T-helper 17 cell (primary cell): ENCODE measurements at regions not wholly inside any gene's neighbourhood (a gene's known extent, or its start where the extent isn't known, plus 50 kb on each side); places are given as distances from the start of the nearest gene placed in this dataset.

Experiments
- ATAC-seq: fragments of 150-1000 bp; cut with Tn5 transposase; 2 replicates; pipeline ENCODE4 v1.10.0; 2021; ENCODE audit warnings: mild to moderate bottlenecking, moderate library complexity
- DNase-seq, 3 donors: peaks; one replicate each; pipeline versions ENCODE4 v3.0.0 to v3.0.0-alpha.2; 2020 to 2021
- H3K9me3 ChIP-seq: one replicate; pipeline ENCODE4 v1.7.0; 2013; ENCODE audit warnings: low read length, mild to moderate bottlenecking; ENCODE audit not compliant: control insufficient read depth, poor library complexity, severe bottlenecking
- H3K27ac Mint-ChIP-seq: one replicate; pipeline ENCODE4 v1.8.0; 2022; ENCODE audit warnings: mild to moderate bottlenecking, moderate library complexity, mixed read lengths
- H3K27me3 Mint-ChIP-seq: one replicate; pipeline ENCODE4 v1.8.0; 2022; ENCODE audit warnings: mixed read lengths
- H3K36me3 Mint-ChIP-seq: one replicate; pipeline ENCODE4 v1.8.0; 2022; ENCODE audit warnings: low read depth, mixed read lengths
- H3K4me1 Mint-ChIP-seq: one replicate; pipeline ENCODE4 v1.8.0; 2022; ENCODE audit warnings: mild to moderate bottlenecking, mixed read lengths
- H3K4me3 Mint-ChIP-seq: one replicate; pipeline ENCODE4 v1.8.0; 2022; ENCODE audit warnings: mild to moderate bottlenecking, moderate library complexity, mixed read lengths

DNA sequence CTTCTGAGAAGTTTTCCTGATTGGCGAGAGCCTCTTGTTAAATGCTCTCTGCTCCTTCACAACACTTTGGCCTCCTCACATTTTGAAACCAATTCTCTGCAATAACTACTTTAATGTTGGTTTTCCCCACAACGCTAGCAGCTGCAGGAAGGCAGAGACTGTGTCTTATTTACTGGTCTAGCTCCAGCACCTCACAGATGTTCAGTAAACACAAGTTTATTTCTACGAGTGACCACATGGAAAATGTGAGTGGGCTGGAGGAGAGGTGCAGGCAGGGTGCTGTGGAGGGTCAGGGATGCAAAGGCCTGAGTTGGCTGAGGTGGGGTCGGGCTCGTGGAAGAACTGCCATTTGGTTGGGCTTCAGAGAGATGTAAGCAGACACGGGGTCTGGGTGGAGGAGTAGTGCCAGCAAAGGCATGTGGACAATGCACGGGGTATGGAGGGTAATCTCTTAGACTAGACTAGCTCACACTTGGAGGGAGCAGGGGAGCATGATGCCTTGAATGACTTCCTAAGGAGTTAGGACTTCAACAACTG, 117.4 kb upstream of the RTL1 start:
- H3K9me3 ChIP-seq = no peaks in the 10 kb centered on the region
- H3K36me3 Mint-ChIP-seq = peaks cover 3% of the 10 kb centered on the region
- ATAC-seq = no peak
- H3K27ac Mint-ChIP-seq = no peak overlapping the region
- H3K27me3 Mint-ChIP-seq = peaks cover 33% of the 10 kb centered on the region
- no peak for DNase-seq
- no peak overlapping the region for H3K4me3 Mint-ChIP-seq
- H3K4me1 Mint-ChIP-seq = no peaks in the 10 kb centered on the region

- no peaks in the 10 kb centered on the region for H3K4me1 Mint-ChIP-seq
- no peak overlapping the region for H3K4me3 Mint-ChIP-seq
- H3K27me3 Mint-ChIP-seq = peaks cover 28% of the 10 kb centered on the region
- H3K36me3 Mint-ChIP-seq = peaks cover 3% of the 10 kb centered on the region
- no peak for DNase-seq
- ATAC-seq = no peak
- no peak overlapping the region for H3K27ac Mint-ChIP-seq
- no peaks in the 10 kb centered on the region for H3K9me3 ChIP-seq
Observed at GRCh38 chr14:101022121-101022520, 118.6 kb upstream of the RTL1 start.

DNA sequence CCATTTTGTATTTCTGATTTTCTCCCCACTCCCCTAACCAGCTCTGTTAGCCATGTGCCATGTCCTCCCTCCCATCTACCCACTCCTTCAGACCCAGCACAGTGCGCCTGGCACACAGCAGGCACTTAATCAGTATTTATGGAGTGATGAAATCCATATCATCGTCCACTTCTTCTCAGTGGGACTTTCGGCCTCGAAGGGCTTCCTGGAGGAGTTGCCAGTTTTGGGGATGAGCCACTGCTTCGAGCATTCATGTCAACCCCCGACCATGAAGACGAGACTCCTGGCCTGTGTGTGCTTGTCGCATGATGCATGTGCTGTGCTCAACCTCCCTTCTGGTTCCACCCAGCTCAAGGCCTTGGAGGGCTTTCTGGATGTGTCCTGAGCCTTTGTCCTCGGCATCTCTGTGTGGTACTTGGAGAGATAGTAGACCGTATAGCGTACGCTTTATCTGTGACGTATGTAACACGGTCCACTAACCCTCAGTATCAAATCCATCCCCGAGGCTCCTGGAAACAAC, 119.5 kb upstream of the RTL1 start:
- Mint-ChIP-seq H3K4me3 (no peak overlapping the region), H3K36me3 (peaks cover 3% of the 10 kb centered on the region), H3K27me3 (peaks cover 25% of the 10 kb centered on the region), H3K27ac (no peak overlapping the region), H3K4me1 (no peaks in the 10 kb centered on the region)
- DNase-seq = no peak
- no peak for ATAC-seq
- no peaks in the 10 kb centered on the region for H3K9me3 ChIP-seq

- no peak for ATAC-seq
- DNase-seq = no peak
- peaks cover 3% of the 10 kb centered on the region for H3K36me3 Mint-ChIP-seq
- no peaks in the 10 kb centered on the region for H3K4me1 Mint-ChIP-seq
- H3K4me3 Mint-ChIP-seq = no peak overlapping the region
- H3K27me3 Mint-ChIP-seq = peaks cover 15% of the 10 kb centered on the region
- no peaks in the 10 kb centered on the region for H3K9me3 ChIP-seq
- H3K27ac Mint-ChIP-seq = no peak overlapping the region
Observed at GRCh38 chr14:101024686-101025085, 121.2 kb upstream of the RTL1 start.

DNA sequence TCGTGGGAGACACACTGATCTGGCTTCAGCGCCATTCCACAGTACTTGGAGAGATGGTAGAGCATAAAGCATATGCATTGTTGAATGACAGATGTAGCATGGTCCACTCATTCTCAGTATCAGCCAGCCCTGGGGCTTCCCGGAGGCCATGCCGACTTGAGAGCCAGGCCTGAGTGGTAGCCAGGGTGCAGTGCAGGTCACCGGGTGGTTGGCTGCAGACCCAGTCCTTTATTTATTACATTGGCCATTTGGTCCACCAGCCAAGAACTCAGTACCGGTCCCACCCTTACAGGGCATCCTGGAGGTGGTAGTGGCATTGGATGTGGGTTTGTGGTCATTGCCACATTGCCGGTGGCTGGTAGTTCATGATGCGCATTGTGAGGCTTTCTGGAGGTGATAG, 121.6 kb upstream of the RTL1 start:
- peaks cover 15% of the 10 kb centered on the region for H3K27me3 Mint-ChIP-seq
- peaks cover 3% of the 10 kb centered on the region for H3K36me3 Mint-ChIP-seq
- H3K4me1 Mint-ChIP-seq = no peaks in the 10 kb centered on the region
- H3K9me3 ChIP-seq = no peaks in the 10 kb centered on the region
- no peak overlapping the region for H3K4me3 Mint-ChIP-seq
- no peak for ATAC-seq
- no peak overlapping the region for H3K27ac Mint-ChIP-seq
- no peak for DNase-seq

DNA sequence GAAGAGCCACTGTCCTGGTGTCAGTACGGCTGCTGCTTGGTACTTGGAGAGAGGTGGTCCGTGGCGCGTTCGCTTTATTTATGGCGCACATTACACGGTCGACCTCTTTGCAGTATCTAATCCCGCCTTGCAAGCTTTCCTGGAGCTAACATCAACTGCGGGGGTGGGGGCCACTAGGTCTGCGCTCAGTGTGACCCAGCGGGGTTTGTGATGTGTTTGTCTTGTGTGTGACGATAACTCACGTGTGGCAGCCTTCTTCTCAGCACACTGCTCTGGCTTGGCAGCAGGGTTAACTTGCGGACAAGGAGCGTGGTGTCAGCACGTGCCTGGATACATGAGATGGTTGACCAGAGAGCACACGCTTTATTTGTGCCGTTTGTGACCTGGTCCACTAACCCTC, 122.2 kb upstream of the RTL1 start:
- no peaks in the 10 kb centered on the region for H3K4me1 Mint-ChIP-seq
- no peak overlapping the region for H3K27ac Mint-ChIP-seq
- no peak for DNase-seq
- no peak overlapping the region for H3K4me3 Mint-ChIP-seq
- no peak for ATAC-seq
- peaks cover 15% of the 10 kb centered on the region for H3K27me3 Mint-ChIP-seq
- no peaks in the 10 kb centered on the region for H3K36me3 Mint-ChIP-seq
- no peaks in the 10 kb centered on the region for H3K9me3 ChIP-seq

DNA sequence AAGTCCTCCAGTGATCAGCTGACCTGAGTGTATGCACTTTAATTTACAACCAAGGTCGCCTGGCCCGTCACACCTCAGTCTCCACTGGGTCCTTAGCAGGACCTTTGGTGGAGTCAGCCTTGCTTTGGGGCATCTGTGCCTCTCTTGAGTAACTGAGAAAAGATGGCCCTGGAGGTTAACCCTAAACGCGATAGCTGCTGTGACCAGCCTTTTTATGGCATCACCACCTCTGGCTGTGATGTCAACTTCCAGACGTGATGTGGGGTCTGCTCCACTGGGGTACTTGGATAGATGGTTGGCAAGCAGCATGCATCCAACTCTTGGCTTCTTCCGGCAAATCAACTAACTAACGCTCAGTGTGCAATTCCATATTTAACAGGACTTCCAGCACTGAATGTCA, 122.8 kb upstream of the RTL1 start:
- Mint-ChIP-seq H3K27ac (no peak overlapping the region), H3K27me3 (peaks cover 15% of the 10 kb centered on the region), H3K4me1 (no peaks in the 10 kb centered on the region), H3K4me3 (no peak overlapping the region), H3K36me3 (no peaks in the 10 kb centered on the region)
- no peak for ATAC-seq
- DNase-seq = no peak
- H3K9me3 ChIP-seq = no peaks in the 10 kb centered on the region

DNA sequence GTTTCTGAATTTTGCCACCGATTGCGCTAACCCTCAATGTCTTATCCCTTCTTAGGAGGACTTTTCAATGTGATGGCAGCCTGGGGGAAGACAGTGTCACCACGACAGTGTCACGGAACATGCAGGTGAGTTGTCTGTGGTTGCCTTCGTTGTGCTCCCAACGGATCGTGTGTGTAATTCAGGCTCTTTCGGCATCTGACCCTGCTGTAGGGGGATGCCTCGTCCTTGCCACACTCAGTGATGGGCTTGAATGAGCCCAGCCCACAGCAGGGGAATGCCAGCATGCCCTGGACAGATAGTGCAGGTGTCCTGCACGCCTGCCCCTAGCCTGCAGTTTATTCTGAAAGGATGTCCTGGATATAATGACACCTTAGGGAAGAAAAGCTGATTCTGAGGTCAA, 123.8 kb upstream of the RTL1 start:
- DNase-seq (no peak), ATAC-seq (no peak)
- H3K4me1 Mint-ChIP-seq = no peaks in the 10 kb centered on the region
- no peak overlapping the region for H3K27ac Mint-ChIP-seq
- no peak overlapping the region for H3K4me3 Mint-ChIP-seq
- H3K9me3 ChIP-seq = no peaks in the 10 kb centered on the region
- peaks cover 10% of the 10 kb centered on the region for H3K27me3 Mint-ChIP-seq
- H3K36me3 Mint-ChIP-seq = no peaks in the 10 kb centered on the region

DNA sequence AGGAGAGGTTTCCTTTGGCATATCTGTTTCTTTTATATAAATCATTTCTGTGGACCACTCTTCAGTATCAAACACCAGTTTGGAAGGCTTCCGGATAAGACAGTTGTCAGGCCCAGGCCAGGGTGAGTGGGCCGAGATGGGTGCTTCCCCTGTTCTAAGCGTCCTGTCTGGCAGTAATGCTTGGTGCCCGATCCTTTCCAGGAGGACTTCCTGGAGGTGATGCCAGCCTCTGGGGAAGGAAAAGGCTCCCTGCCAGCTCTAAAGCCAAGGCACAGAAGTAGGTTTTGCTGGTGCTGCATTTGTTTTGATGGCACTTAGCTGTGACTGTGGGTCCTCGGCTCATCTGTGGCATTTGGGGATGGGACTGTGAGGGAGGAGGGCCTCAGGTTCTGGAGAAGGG, 124.4 kb upstream of the RTL1 start:
- Mint-ChIP-seq H3K4me3 (no peak overlapping the region), H3K4me1 (no peaks in the 10 kb centered on the region), H3K27ac (no peak overlapping the region), H3K27me3 (peaks cover 7% of the 10 kb centered on the region), H3K36me3 (no peaks in the 10 kb centered on the region)
- ATAC-seq (no peak), DNase-seq (no peak)
- H3K9me3 ChIP-seq = no peaks in the 10 kb centered on the region

- no peak overlapping the region for H3K27ac Mint-ChIP-seq
- no peaks in the 10 kb centered on the region for H3K4me1 Mint-ChIP-seq
- no peaks in the 10 kb centered on the region for H3K9me3 ChIP-seq
- peaks cover 16% of the 10 kb centered on the region for H3K27me3 Mint-ChIP-seq
- ATAC-seq (no peak), DNase-seq (no peak)
- H3K36me3 Mint-ChIP-seq = no peaks in the 10 kb centered on the region
- no peak overlapping the region for H3K4me3 Mint-ChIP-seq
Observed at GRCh38 chr14:101028971-101029667, 125.6 kb upstream of the RTL1 start.

DNA sequence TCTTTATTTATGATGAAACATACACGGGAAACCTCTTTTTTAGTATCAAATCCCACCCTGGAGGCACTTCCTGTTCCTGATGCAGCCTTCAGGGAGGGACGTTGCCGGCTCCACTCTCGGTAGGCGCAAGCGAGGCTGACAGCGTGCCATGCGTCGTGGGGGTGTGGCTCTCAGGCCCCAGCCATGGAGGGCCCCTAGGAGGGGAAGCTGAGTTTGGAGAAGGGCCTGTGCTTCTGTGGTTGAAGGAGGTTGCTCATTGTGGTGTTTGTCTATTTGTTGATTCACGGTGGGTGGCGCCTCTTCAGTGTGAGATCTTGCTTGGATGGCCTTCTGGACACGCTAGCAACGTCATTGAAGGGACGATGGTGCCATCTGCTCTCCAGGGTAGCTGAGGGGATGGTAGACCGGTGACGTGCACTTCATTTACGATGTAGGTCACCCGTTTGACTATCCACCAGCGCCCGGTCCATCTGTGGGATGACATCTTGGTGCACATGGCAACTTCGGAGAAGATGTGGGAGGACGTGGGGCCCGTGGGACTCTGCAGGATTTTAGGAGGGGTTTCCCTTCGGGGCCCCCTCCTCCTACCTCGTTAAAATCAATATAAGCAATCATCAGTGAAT, 126.3 kb upstream of the RTL1 start:
- no peaks in the 10 kb centered on the region for H3K36me3 Mint-ChIP-seq
- no peak overlapping the region for H3K27ac Mint-ChIP-seq
- H3K27me3 Mint-ChIP-seq = peaks cover 14% of the 10 kb centered on the region
- no peaks in the 10 kb centered on the region for H3K4me1 Mint-ChIP-seq
- DNase-seq (no peak), ATAC-seq (no peak)
- no peak overlapping the region for H3K4me3 Mint-ChIP-seq
- H3K9me3 ChIP-seq = no peaks in the 10 kb centered on the region

DNA sequence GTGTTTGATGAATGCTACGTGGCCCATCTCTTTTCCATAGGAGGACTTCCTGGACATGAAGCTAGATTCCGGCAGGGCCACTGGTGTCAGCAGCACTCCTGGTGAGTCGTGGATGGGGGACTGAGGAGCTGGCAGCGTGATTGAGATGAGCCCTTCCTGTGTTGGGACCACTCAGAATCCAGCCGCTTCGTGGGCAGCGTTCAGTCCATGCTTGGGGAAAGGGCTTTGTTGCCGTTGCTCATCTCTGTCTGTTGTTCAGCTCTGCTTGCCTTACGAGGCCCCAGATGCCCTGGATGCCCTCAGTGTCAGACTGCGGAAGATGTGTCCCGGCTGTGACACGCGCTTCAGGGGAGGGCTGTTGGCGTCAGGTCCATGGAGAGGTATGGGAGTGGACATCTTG, 127.1 kb upstream of the RTL1 start:
- no peaks in the 10 kb centered on the region for H3K36me3 Mint-ChIP-seq
- H3K9me3 ChIP-seq = no peaks in the 10 kb centered on the region
- no peaks in the 10 kb centered on the region for H3K4me1 Mint-ChIP-seq
- H3K27me3 Mint-ChIP-seq = peaks cover 9% of the 10 kb centered on the region
- H3K4me3 Mint-ChIP-seq = no peak overlapping the region
- ATAC-seq = no peak
- H3K27ac Mint-ChIP-seq = no peak overlapping the region
- no peak for DNase-seq

DNA sequence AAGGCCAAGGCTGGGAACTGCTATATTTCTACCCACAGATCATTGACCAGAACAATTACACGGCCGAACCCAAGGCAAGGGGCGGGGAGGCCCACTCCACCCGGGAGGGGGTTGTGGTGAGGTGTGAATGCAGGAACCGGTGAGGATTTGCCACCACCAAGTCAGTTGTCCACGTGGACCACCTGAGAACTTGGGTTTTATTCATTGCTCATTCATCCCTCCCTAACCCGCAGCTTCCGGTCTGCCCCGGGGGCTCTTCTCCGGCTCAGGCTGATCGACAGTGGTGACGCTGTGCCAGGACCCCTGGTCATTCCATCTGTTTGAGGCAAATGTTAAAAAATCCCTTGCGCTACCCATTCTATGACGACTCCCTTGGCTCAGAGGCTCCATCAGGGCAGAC, 127.7 kb upstream of the RTL1 start:
- H3K9me3 ChIP-seq = no peaks in the 10 kb centered on the region
- peaks cover 14% of the 10 kb centered on the region for H3K27me3 Mint-ChIP-seq
- ATAC-seq (no peak), DNase-seq (no peak)
- no peaks in the 10 kb centered on the region for H3K36me3 Mint-ChIP-seq
- no peak overlapping the region for H3K27ac Mint-ChIP-seq
- H3K4me1 Mint-ChIP-seq = peaks cover under 1% of the 10 kb centered on the region
- no peak overlapping the region for H3K4me3 Mint-ChIP-seq

GRCh38 chr14:101031721-101032120, 128.2 kb upstream of the RTL1 start:
- peaks cover 2% of the 10 kb centered on the region for H3K4me1 Mint-ChIP-seq
- H3K36me3 Mint-ChIP-seq = no peaks in the 10 kb centered on the region
- peaks cover 15% of the 10 kb centered on the region for H3K27me3 Mint-ChIP-seq
- no peak overlapping the region for H3K27ac Mint-ChIP-seq
- ATAC-seq = no peak
- H3K4me3 Mint-ChIP-seq = no peak overlapping the region
- DNase-seq = no peak
- no peaks in the 10 kb centered on the region for H3K9me3 ChIP-seq
